CD4-positive, alpha-beta T cell (primary cell): ENCODE measurements at regions not wholly inside any gene's neighbourhood (a gene's known extent, or its start where the extent isn't known, plus 50 kb on each side); places are given as distances from the start of the nearest gene placed in this dataset.
"Not testable (repeated sequence)": the region's sequence is repeated elsewhere in the genome, so short reads cannot be mapped to it uniquely, and the experiment has no call there.

Source experiments
- ATAC-seq: fragments of 200-7000 bp; cut with Tn5 transposase; one replicate; pipeline ENCODE4 v1.10.0; 2022; ENCODE audit warnings: mild to moderate bottlenecking; ENCODE audit not compliant: poor library complexity
- CTCF ChIA-PET: fragments of 350-600 bp; sonication (Branson Sonifier 250); formaldehyde crosslinking; loops from one replicate; lab custom pipeline; 2021; ENCODE audit warnings: antibody characterized with exemption, inconsistent platforms; lab: Charles Lee
- POLR2A ChIA-PET: fragments of 350-600 bp; sonication (Branson Sonifier 250); formaldehyde crosslinking; loops from one replicate; lab custom pipeline; 2021; ENCODE audit warnings: antibody characterized with exemption, inconsistent platforms; lab: Charles Lee
- DNase-seq, 14 experiments: peaks; one replicate each; pipeline ENCODE4 v3.0.0-alpha.2; 2013 to 2020; ENCODE audit warnings: mixed read lengths in 2 of 14
- H3K27ac ChIP-seq, 2 donors: one replicate each; pipeline versions ENCODE4 v1.5.1 to v1.7.0; 2013; ENCODE audit warnings: low read length in 2 of 2, low read depth in 1 of 2, mild to moderate bottlenecking in 1 of 2
- H3K27me3 ChIP-seq, 2 experiments: 1 replicate in 1 of 2; 2 replicates in 1 of 2; pipeline versions ENCODE4 v1.6.1 to v1.7.0; 2013; ENCODE audit warnings: low read length in 2 of 2, control low read depth in 1 of 2, mild to moderate bottlenecking in 1 of 2, moderate library complexity in 1 of 2; ENCODE audit not compliant: insufficient read depth in 2 of 2, control insufficient read depth in 1 of 2
- H3K36me3 ChIP-seq: one replicate; pipeline ENCODE4 v1.6.1; 2013; ENCODE audit warnings: low read length, control low read depth; ENCODE audit not compliant: insufficient read depth
- H3K4me1 ChIP-seq: one replicate; pipeline ENCODE4 v1.6.1; 2013; ENCODE audit warnings: low read length, control low read depth; ENCODE audit not compliant: insufficient read depth
- H3K4me3 ChIP-seq: one replicate; pipeline ENCODE4 v1.5.1; 2013; ENCODE audit warnings: mild to moderate bottlenecking, low read length, moderate library complexity
- H3K9me3 ChIP-seq, 2 experiments: 1 replicate in 1 of 2; 2 replicates in 1 of 2; pipeline versions ENCODE4 v1.6.1 to v1.7.0; 2013; ENCODE audit warnings: low read length in 2 of 2, mild to moderate bottlenecking in 2 of 2, control low read depth in 1 of 2, moderate library complexity in 1 of 2; ENCODE audit not compliant: control insufficient read depth in 1 of 2, insufficient read depth in 1 of 2
- H3K27ac Mint-ChIP-seq: one replicate; pipeline ENCODE4 v1.8.0; 2020; ENCODE audit warnings: mixed read lengths
- H3K27me3 Mint-ChIP-seq: one replicate; pipeline ENCODE4 v1.8.0; 2021; ENCODE audit warnings: mixed read lengths
- H3K36me3 Mint-ChIP-seq: one replicate; pipeline ENCODE4 v1.8.0; 2021; ENCODE audit warnings: low read depth, mixed read lengths
- H3K4me1 Mint-ChIP-seq: one replicate; pipeline ENCODE4 v1.8.0; 2021; ENCODE audit warnings: low read depth, mixed read lengths
- H3K4me3 Mint-ChIP-seq: one replicate; pipeline ENCODE4 v1.8.0; 2020; ENCODE audit warnings: mild to moderate bottlenecking, mixed read lengths
- H3K9me3 Mint-ChIP-seq: one replicate; pipeline ENCODE4 v1.8.0; 2020; ENCODE audit warnings: mixed read lengths
- CTCF ChIP-seq: fragments of 200-600 bp; IDR thresholded peaks from one replicate; pipeline ENCODE4 v1.8.0; 2022; ENCODE audit warnings: antibody characterized with exemption, mild to moderate bottlenecking
- intact Hi-C, 2 experiments: fragments of 100-400 bp; cut with DNase I in 1 of 2; cut with micrococcal nuclease in 1 of 2; formaldehyde crosslinking; loops; one replicate each; pipeline versions ENCODE4 v1.15.1 to v1.9.0; 2023 to 2025; cut with DNase I, micrococcal nuclease

- Histone ChIP-seq H3K9me3 (peaks cover 7 to 12% of the 10 kb centered on the region in 2 experiments), H3K27ac (no peak overlapping the region), H3K4me1 (no peaks in the 10 kb centered on the region), H3K36me3 (no peaks in the 10 kb centered on the region), H3K27me3 (no peaks in the 10 kb centered on the region), H3K4me3 (no peak overlapping the region)
- no peak for TF ChIP-seq CTCF
- H3K27me3 Mint-ChIP-seq, result no peaks in the 10 kb centered on the region
- H3K9me3 Mint-ChIP-seq, result peaks cover 16% of the 10 kb centered on the region
- ATAC-seq (no peak), DNase-seq (no peak)
- H3K36me3 Mint-ChIP-seq, result no peaks in the 10 kb centered on the region
- no peak overlapping the region for H3K27ac Mint-ChIP-seq
- no peaks in the 10 kb centered on the region for H3K4me1 Mint-ChIP-seq
- intact Hi-C loops, result no loop called here
- H3K4me3 Mint-ChIP-seq, result no peak overlapping the region
- CTCF ChIA-PET, result no interaction called here
- POLR2A ChIA-PET, result no interaction called here
Observed at GRCh38 chr7:153567426-153567825, 484.8 kb upstream of the DPP6 start.

GRCh38 chr7:153569520-153569919 is 482.7 kb upstream of the DPP6 start:
- POLR2A ChIA-PET, ATAC-seq, H3K27me3 Mint-ChIP-seq, H3K4me3 ChIP-seq, H3K27ac ChIP-seq, H3K4me3 Mint-ChIP-seq, H3K4me1 ChIP-seq, H3K27me3 ChIP-seq, H3K27ac Mint-ChIP-seq, DNase-seq, H3K36me3 ChIP-seq, H3K36me3 Mint-ChIP-seq, intact Hi-C loops, H3K4me1 Mint-ChIP-seq, CTCF ChIA-PET: not testable (repeated sequence)
- peaks cover 7 to 11% of the 10 kb centered on the region in 2 experiments for H3K9me3 ChIP-seq
- peaks cover 23% of the 10 kb centered on the region for H3K9me3 Mint-ChIP-seq

- H3K27ac Mint-ChIP-seq, result no peak overlapping the region
- no peak overlapping the region for H3K4me3 Mint-ChIP-seq
- no peaks in the 10 kb centered on the region for H3K4me1 Mint-ChIP-seq
- DNase-seq (no peak), ATAC-seq (no peak)
- no peaks in the 10 kb centered on the region for H3K36me3 Mint-ChIP-seq
- no peaks in the 10 kb centered on the region for H3K4me1 ChIP-seq
- no peaks in the 10 kb centered on the region for H3K27me3 Mint-ChIP-seq
- H3K4me3 ChIP-seq, result no peak overlapping the region
- H3K9me3 Mint-ChIP-seq, result peaks cover 20% of the 10 kb centered on the region
- H3K9me3 ChIP-seq, result peaks cover 13% of the 10 kb centered on the region in 2 experiments
- CTCF ChIA-PET, result no interaction called here
- POLR2A ChIA-PET, result no interaction called here
- intact Hi-C loops, result no loop called here
- H3K27me3 ChIP-seq, result no peaks in the 10 kb centered on the region
- H3K36me3 ChIP-seq, result no peaks in the 10 kb centered on the region
- no peak for TF ChIP-seq CTCF
- no peak overlapping the region for H3K27ac ChIP-seq
Observed at GRCh38 chr7:153576096-153576495, 476.1 kb upstream of the DPP6 start.

GRCh38 chr7:153581419-153581818 is 470.8 kb upstream of the DPP6 start:
- H3K27ac Mint-ChIP-seq, result no peak overlapping the region
- H3K9me3 ChIP-seq, result peaks cover 8 to 11% of the 10 kb centered on the region in 2 experiments
- CTCF ChIA-PET, result no interaction called here
- POLR2A ChIA-PET, result no interaction called here
- no peak for ATAC-seq
- H3K4me3 ChIP-seq, result no peak overlapping the region
- H3K36me3 ChIP-seq, result no peaks in the 10 kb centered on the region
- H3K27me3 ChIP-seq, result no peaks in the 10 kb centered on the region
- no peak for TF ChIP-seq CTCF
- intact Hi-C loops, result no loop called here
- no peak for DNase-seq
- peaks cover 13% of the 10 kb centered on the region for H3K9me3 Mint-ChIP-seq
- no peaks in the 10 kb centered on the region for H3K36me3 Mint-ChIP-seq
- H3K4me3 Mint-ChIP-seq, result no peak overlapping the region
- H3K4me1 Mint-ChIP-seq, result no peaks in the 10 kb centered on the region
- H3K27me3 Mint-ChIP-seq, result no peaks in the 10 kb centered on the region
- no peaks in the 10 kb centered on the region for H3K4me1 ChIP-seq
- H3K27ac ChIP-seq, result no peak overlapping the region
